ENCODE measurements at regions not wholly inside any gene's neighbourhood (a gene's known extent, or its start where the extent isn't known, plus 50 kb on each side); places are given as distances from the start of the nearest gene placed in this dataset.

- TF ChIP-seq CTCF (IDR thresholded peaks at IDR 0.05; ENCODE audit: low read depth, low read length) (no peak), EZH2phosphoT487 (IDR thresholded peaks at IDR 0.05; ENCODE audit: low read depth) (no peak)
Measured at GRCh38 chr6:12528581-12529363, 187.8 kb upstream of the PHACTR1 start.
